Prostate gland (tissue), 2 donors: ENCODE measurements at regions not wholly inside any gene's neighbourhood (a gene's known extent, or its start where the extent isn't known, plus 50 kb on each side); places are given as distances from the start of the nearest gene placed in this dataset.

Experiments used
- POLR2A ChIP-seq: fragments of 450-650 bp; IDR thresholded peaks from one replicate; pipeline ENCODE4 v1.6.1; 2016; ENCODE audit warnings: antibody characterized with exemption, mild to moderate bottlenecking
- POLR2AphosphoS5 ChIP-seq: sonication (generic); formaldehyde crosslinking; IDR thresholded peaks from one replicate; pipeline ENCODE4 v1.6.1; 2017; ENCODE audit warnings: antibody characterized with exemption
- TF ChIP-seq, protein P1 (sequence below), 4 experiments: fragments of 200-600 bp in 2 of 4; fragments of 450-650 bp in 2 of 4; sonication (generic) in 2 of 4; IDR thresholded peaks; 1 replicate in 3 of 4; 2 replicates in 1 of 4; pipeline ENCODE4 v1.5.1; 2016 to 2019; ENCODE audit warnings: antibody characterized with exemption in 4 of 4, mild to moderate bottlenecking in 2 of 4, moderate library complexity in 2 of 4

DNA sequence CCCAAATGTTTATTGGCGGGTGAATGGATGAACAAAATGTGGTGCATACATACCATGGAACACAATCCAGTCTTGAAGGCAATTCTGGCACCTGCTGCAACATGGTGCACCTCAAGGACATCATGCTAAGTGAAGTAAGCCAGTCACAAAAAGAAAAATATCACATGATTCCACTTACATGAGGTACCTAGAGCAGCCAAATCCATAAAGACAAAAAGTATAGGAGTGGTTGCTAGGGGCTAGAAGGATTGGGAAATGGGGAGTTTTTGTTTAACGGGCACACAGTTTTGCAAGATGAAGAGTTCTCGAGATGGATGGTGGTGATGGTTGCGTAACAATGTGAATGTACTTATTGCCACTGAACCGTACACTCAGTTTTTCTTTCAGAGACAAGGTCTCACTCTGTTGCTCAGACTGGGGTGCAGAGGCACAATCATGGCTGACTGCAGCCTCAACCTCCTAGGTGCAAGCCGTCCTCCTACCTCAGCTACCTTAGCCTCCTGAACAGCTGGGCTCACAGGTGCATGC is 90.9 kb upstream of the CERS6 start:
- TF ChIP-seq, protein P1, sequence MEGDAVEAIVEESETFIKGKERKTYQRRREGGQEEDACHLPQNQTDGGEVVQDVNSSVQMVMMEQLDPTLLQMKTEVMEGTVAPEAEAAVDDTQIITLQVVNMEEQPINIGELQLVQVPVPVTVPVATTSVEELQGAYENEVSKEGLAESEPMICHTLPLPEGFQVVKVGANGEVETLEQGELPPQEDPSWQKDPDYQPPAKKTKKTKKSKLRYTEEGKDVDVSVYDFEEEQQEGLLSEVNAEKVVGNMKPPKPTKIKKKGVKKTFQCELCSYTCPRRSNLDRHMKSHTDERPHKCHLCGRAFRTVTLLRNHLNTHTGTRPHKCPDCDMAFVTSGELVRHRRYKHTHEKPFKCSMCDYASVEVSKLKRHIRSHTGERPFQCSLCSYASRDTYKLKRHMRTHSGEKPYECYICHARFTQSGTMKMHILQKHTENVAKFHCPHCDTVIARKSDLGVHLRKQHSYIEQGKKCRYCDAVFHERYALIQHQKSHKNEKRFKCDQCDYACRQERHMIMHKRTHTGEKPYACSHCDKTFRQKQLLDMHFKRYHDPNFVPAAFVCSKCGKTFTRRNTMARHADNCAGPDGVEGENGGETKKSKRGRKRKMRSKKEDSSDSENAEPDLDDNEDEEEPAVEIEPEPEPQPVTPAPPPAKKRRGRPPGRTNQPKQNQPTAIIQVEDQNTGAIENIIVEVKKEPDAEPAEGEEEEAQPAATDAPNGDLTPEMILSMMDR (IDR thresholded peaks at IDR 0.05) = no peak
- TF ChIP-seq POLR2AphosphoS5 (no peak), POLR2A (no peak)
